ENCODE measurements at regions not wholly inside any gene's neighbourhood (a gene's known extent, or its start where the extent isn't known, plus 50 kb on each side); places are given as distances from the start of the nearest gene placed in this dataset.
"Not testable (repeated sequence)": the region's sequence is repeated elsewhere in the genome, so short reads cannot be mapped to it uniquely, and the experiment has no call there.

- DNase-seq: no peak
Measured at GRCh38 chr17:54493691-54494090, 407.0 kb upstream of the TOM1L1 start.

- no peak for DNase-seq
Measured at GRCh38 chr17:54494721-54495715, 405.6 kb upstream of the TOM1L1 start.

GRCh38 chr17:54505404-54505803, 395.2 kb upstream of the TOM1L1 start:
- DNase-seq: no peak

GRCh38 chr17:54518706-54519105, 381.9 kb upstream of the TOM1L1 start:
- DNase-seq: no peak

GRCh38 chr17:54521137-54521536, 379.5 kb upstream of the TOM1L1 start:
- DNase-seq: no peak

GRCh38 chr17:54524501-54524900, 376.2 kb upstream of the TOM1L1 start:
- DNase-seq: no peak

- no peak for DNase-seq
Measured at GRCh38 chr17:54527941-54528340, 372.7 kb upstream of the TOM1L1 start.

- no peak for DNase-seq
Measured at GRCh38 chr17:54530398-54530797, 370.3 kb upstream of the TOM1L1 start.

GRCh38 chr17:54536306-54536705, 364.3 kb upstream of the TOM1L1 start:
- DNase-seq: no peak

- DNase-seq: no peak
Measured at GRCh38 chr17:54537656-54538055, 363.0 kb upstream of the TOM1L1 start.

GRCh38 chr17:54544249-54544648, 356.4 kb upstream of the TOM1L1 start:
- peak in 1 of 58 donors; percentile 0 for DNase-seq

- DNase-seq: no peak
Measured at GRCh38 chr17:54559883-54560282, 340.8 kb upstream of the TOM1L1 start.

- no peak for DNase-seq
Measured at GRCh38 chr17:54608634-54609155, 292.0 kb upstream of the TOM1L1 start.

- DNase-seq: no peak
Measured at GRCh38 chr17:54620399-54620978, 280.2 kb upstream of the TOM1L1 start.

GRCh38 chr17:54623746-54624145, 276.9 kb upstream of the TOM1L1 start:
- DNase-seq: no peak

- no peak for DNase-seq
Measured at GRCh38 chr17:54626146-54626703, 274.4 kb upstream of the TOM1L1 start.

GRCh38 chr17:54639426-54639825, 261.2 kb upstream of the TOM1L1 start:
- DNase-seq: not testable (repeated sequence)

- DNase-seq: no peak
Measured at GRCh38 chr17:54662978-54663876, 237.4 kb upstream of the TOM1L1 start.

GRCh38 chr17:54666559-54666958, 234.1 kb upstream of the TOM1L1 start:
- DNase-seq: no peak

- DNase-seq: no peak
Measured at GRCh38 chr17:54678158-54678557, 222.5 kb upstream of the TOM1L1 start.

- DNase-seq: peak in 8 of 58 donors; percentile 0 to 34 (median 3)
Measured at GRCh38 chr17:54680410-54680809, 220.2 kb upstream of the TOM1L1 start.

All from anterior cingulate cortex (tissue), 58 donors.